Upper lobe of left lung (tissue), 4 donors: ENCODE measurements at regions not wholly inside any gene's neighbourhood (a gene's known extent, or its start where the extent isn't known, plus 50 kb on each side); places are given as distances from the start of the nearest gene placed in this dataset.

ENCODE experiments used
- CTCF ChIP-seq, 6 experiments: fragments of 450-650 bp in 4 of 6; fragments of 200-600 bp in 2 of 6; sonication (generic) in 2 of 6; IDR thresholded peaks; one replicate each; pipeline ENCODE4 v1.5.1; 2016 to 2019; ENCODE audit warnings: antibody characterized with exemption in 6 of 6
- POLR2A ChIP-seq, 4 donors: fragments of 450-650 bp; IDR thresholded peaks; one replicate each; pipeline ENCODE4 v1.5.1; 2016 to 2017; ENCODE audit warnings: antibody characterized with exemption in 4 of 4, mild to moderate bottlenecking in 2 of 4
- POLR2AphosphoS5 ChIP-seq, 2 donors: sonication (generic); formaldehyde crosslinking; IDR thresholded peaks; one replicate each; pipeline ENCODE4 v1.5.1; 2017; ENCODE audit warnings: antibody characterized with exemption in 2 of 2

- no peak for TF ChIP-seq POLR2AphosphoS5 (IDR thresholded peaks at IDR 0.05)
- TF ChIP-seq CTCF (IDR thresholded peaks at IDR 0.05): no peak
- no peak for TF ChIP-seq POLR2A (IDR thresholded peaks at IDR 0.05)
These were observed 142.8 kb upstream of the CALCR start for GRCh38 chr7:93717217-93717900.
